ENCODE measurements at regions not wholly inside any gene's neighbourhood (a gene's known extent, or its start where the extent isn't known, plus 50 kb on each side); places are given as distances from the start of the nearest gene placed in this dataset.

- no peak for TF ChIP-seq CTCF (IDR thresholded peaks at IDR 0.05)
- TF ChIP-seq POLR2A (IDR thresholded peaks at IDR 0.05): no peak
These were observed 2118.6 kb upstream of the C9orf72 start for GRCh38 chr9:29691758-29692407.

All from thyroid gland (tissue), 4 donors.